Stomach (tissue), 8 donors: ENCODE measurements at regions not wholly inside any gene's neighbourhood (a gene's known extent, or its start where the extent isn't known, plus 50 kb on each side); places are given as distances from the start of the nearest gene placed in this dataset.

Source experiments
- DNase-seq, 2 donors: peaks; one replicate each; pipeline versions ENCODE4 v3.0.0 to v3.0.0-alpha.2; 2013 to 2019
- H3K27ac ChIP-seq, 5 donors: fragments of 200-600 bp in 4 of 5; sonication (generic) in 4 of 5; one replicate each; pipeline ENCODE4 v1.5.1; 2013 to 2019; ENCODE audit warnings: mild to moderate bottlenecking in 1 of 5, moderate library complexity in 1 of 5
- H3K27me3 ChIP-seq, 3 donors: fragments of 200-600 bp; sonication (generic); one replicate each; pipeline ENCODE4 v1.5.1; 2017 to 2019; ENCODE audit warnings: mixed run types in 1 of 3
- H3K36me3 ChIP-seq, 4 donors: fragments of 200-600 bp; sonication (generic); 1 replicate in 3 of 4; 2 replicates in 1 of 4; pipeline ENCODE4 v1.5.1; 2016 to 2019
- H3K4me1 ChIP-seq, 4 donors: fragments of 200-600 bp; sonication (generic); one replicate each; pipeline ENCODE4 v1.5.1; 2016 to 2019
- H3K4me3 ChIP-seq, 4 donors: fragments of 200-600 bp; sonication (generic) in 3 of 4; one replicate each; pipeline ENCODE4 v1.5.1; 2016 to 2019; ENCODE audit warnings: mild to moderate bottlenecking in 1 of 4
- H3K9me3 ChIP-seq, 4 donors: fragments of 200-600 bp; sonication (generic); one replicate each; pipeline ENCODE4 v1.5.1; 2016 to 2019
- EP300 ChIP-seq: sonication (generic); formaldehyde crosslinking; IDR thresholded peaks from one replicate; pipeline ENCODE4 v1.6.1; 2017; ENCODE audit warnings: antibody characterized with exemption
- POLR2A ChIP-seq, 4 donors: fragments of 450-650 bp; IDR thresholded peaks; one replicate each; pipeline ENCODE4 v1.6.1; 2016; ENCODE audit warnings: antibody characterized with exemption in 4 of 4, control low read depth in 2 of 4, mild to moderate bottlenecking in 1 of 4, moderate library complexity in 1 of 4
- POLR2AphosphoS5 ChIP-seq, 3 donors: sonication (generic); formaldehyde crosslinking; IDR thresholded peaks; one replicate each; pipeline ENCODE4 v1.6.1; 2016; ENCODE audit warnings: antibody characterized with exemption in 3 of 3
- WGBS, 5 donors: extraction: QIAGEN DNeasy Blood & Tissue Kit in 3 of 5; methylation state at CpG; one replicate each; pipeline versions ENCODE4 v1.1.5 to v1.1.7; 2013 to 2018; 5-methylcytosine and 5-hydroxymethylcytosine counted together
- intact Hi-C: fragments of 100-400 bp; cut with DNase I; formaldehyde crosslinking; loops from one replicate; pipeline ENCODE4 v1.15.1; 2023; ENCODE audit warnings: low total_unique reads
- TF ChIP-seq, protein P1 (sequence below), 7 experiments: fragments of 450-650 bp in 4 of 7; fragments of 200-600 bp in 3 of 7; sonication (generic) in 3 of 7; IDR thresholded peaks; one replicate each; pipeline ENCODE4 v1.5.1; 2016 to 2019; ENCODE audit warnings: antibody characterized with exemption in 7 of 7, control low read depth in 2 of 7, mild to moderate bottlenecking in 1 of 7
- donor health status: healthy with polysubstance abuse.
- donor health status: Bipolar disorder and iron deficiency.
- donor health status: healthy.

GRCh38 chr10:44539178-44539577 lies 154.3 kb upstream of the CXCL12 start:
- H3K9me3 ChIP-seq: peaks cover 0 to 7% (median 0%) of the 10 kb centered on the region in 4 donors
- H3K27ac ChIP-seq: no peak overlapping the region
- intact Hi-C loops: no loop called here
- WGBS, 5 donors: 86 to 88% (median 86%) methylated on average over 3 of the region's 3 CpGs
- no peak for DNase-seq
- TF ChIP-seq POLR2A (IDR thresholded peaks at IDR 0.05): no peak
- no peak for TF ChIP-seq EP300
- no peak for TF ChIP-seq POLR2AphosphoS5 (IDR thresholded peaks at IDR 0.05)
- TF ChIP-seq, protein P1, sequence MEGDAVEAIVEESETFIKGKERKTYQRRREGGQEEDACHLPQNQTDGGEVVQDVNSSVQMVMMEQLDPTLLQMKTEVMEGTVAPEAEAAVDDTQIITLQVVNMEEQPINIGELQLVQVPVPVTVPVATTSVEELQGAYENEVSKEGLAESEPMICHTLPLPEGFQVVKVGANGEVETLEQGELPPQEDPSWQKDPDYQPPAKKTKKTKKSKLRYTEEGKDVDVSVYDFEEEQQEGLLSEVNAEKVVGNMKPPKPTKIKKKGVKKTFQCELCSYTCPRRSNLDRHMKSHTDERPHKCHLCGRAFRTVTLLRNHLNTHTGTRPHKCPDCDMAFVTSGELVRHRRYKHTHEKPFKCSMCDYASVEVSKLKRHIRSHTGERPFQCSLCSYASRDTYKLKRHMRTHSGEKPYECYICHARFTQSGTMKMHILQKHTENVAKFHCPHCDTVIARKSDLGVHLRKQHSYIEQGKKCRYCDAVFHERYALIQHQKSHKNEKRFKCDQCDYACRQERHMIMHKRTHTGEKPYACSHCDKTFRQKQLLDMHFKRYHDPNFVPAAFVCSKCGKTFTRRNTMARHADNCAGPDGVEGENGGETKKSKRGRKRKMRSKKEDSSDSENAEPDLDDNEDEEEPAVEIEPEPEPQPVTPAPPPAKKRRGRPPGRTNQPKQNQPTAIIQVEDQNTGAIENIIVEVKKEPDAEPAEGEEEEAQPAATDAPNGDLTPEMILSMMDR (IDR thresholded peaks at IDR 0.05): no peak
- H3K4me1 ChIP-seq: no peaks in the 10 kb centered on the region
- no peaks in the 10 kb centered on the region for H3K36me3 ChIP-seq
- H3K4me3 ChIP-seq: no peak overlapping the region
- H3K27me3 ChIP-seq: no peaks in the 10 kb centered on the region

DNA sequence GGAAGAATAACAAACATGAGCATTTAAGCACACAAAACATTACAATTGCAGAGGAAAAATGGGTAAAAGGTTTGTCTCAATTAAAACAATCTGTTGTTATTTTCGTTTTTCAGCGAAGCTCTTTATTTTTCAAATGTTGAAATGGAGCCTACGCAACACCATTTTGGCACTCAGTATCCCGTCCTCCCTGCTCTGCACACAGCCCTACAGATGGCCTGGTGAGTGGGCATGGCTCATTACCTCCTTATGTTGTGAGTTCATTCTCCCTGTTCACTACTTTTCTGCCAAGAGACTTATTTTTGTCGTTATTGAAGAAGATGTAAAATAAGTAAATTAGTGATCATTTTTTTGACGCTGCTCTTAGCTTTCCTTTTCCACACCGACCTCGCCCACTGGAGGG lies 167.8 kb upstream of the CXCL12 start:
- intact Hi-C loops: no loop called here
- H3K27me3 ChIP-seq: no peaks in the 10 kb centered on the region
- 79 to 91% (median 82%) methylated on average over 8 of the region's 8 CpGs for WGBS, 5 donors
- no peak for DNase-seq
- H3K9me3 ChIP-seq: peaks cover 3 to 20% (median 9%) of the 10 kb centered on the region in 4 donors
- no peak for TF ChIP-seq EP300
- TF ChIP-seq, protein P1 (IDR thresholded peaks at IDR 0.05): no peak
- no peak for TF ChIP-seq POLR2A (IDR thresholded peaks at IDR 0.05)
- TF ChIP-seq POLR2AphosphoS5 (IDR thresholded peaks at IDR 0.05): no peak
- no peaks in the 10 kb centered on the region for H3K36me3 ChIP-seq
- no peaks in the 10 kb centered on the region for H3K4me1 ChIP-seq
- no peak overlapping the region for H3K4me3 ChIP-seq
- H3K27ac ChIP-seq: no peak overlapping the region

- 85 to 95% (median 90%) methylated on average over 5 to 7 of the region's 7 CpGs for WGBS, 5 donors
- Histone ChIP-seq H3K27me3 (no peaks in the 10 kb centered on the region), H3K4me1 (no peaks in the 10 kb centered on the region), H3K9me3 (no peaks in the 10 kb centered on the region), H3K36me3 (no peaks in the 10 kb centered on the region), H3K4me3 (no peak overlapping the region), H3K27ac (no peak overlapping the region)
- DNase-seq: no peak
- TF ChIP-seq POLR2A (IDR thresholded peaks at IDR 0.05) (no peak), POLR2AphosphoS5 (IDR thresholded peaks at IDR 0.05) (no peak), EP300 (no peak)
- TF ChIP-seq, protein P1 (IDR thresholded peaks at IDR 0.05): no peak
- intact Hi-C loops: no loop called here
Observed at GRCh38 chr10:44557596-44558191, 172.8 kb upstream of the CXCL12 start.

DNA sequence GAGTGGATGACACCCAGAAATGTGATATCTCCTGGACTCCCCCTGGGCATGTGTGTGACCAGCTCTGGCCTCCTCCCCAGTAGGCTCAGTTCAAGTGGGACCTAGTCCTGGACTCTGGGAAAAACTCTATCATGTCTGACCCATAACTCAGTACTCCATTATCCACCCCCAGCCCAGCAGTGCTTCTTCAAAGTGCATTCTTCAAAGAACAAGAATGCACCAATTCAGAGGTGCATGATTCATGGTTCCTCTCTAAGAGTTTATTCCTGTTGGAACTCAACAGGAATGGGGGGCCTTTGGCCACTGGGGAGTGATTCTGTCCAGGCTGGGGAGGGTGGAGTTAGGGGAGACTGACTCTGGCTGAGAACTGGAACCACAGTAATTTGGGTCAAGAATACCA lies 173.6 kb upstream of the CXCL12 start:
- no peaks in the 10 kb centered on the region for H3K36me3 ChIP-seq
- no peaks in the 10 kb centered on the region for H3K9me3 ChIP-seq
- no peak overlapping the region for H3K27ac ChIP-seq
- TF ChIP-seq POLR2AphosphoS5 (IDR thresholded peaks at IDR 0.05) (no peak), EP300 (no peak), POLR2A (IDR thresholded peaks at IDR 0.05) (no peak)
- TF ChIP-seq, protein P1 (IDR thresholded peaks at IDR 0.05): no peak
- intact Hi-C loops: no loop called here
- H3K4me1 ChIP-seq: no peaks in the 10 kb centered on the region
- no peaks in the 10 kb centered on the region for H3K27me3 ChIP-seq
- DNase-seq: no peak
- H3K4me3 ChIP-seq: no peak overlapping the region
